A204.1 (cell line): ENCODE measurements at regions not wholly inside any gene's neighbourhood (a gene's known extent, or its start where the extent isn't known, plus 50 kb on each side); places are given as distances from the start of the nearest gene placed in this dataset.
"Not testable (repeated sequence)": the region's sequence is repeated elsewhere in the genome, so short reads cannot be mapped to it uniquely, and the experiment has no call there.

Source experiments
- FAIRE-seq: peaks from 2 replicates; lab custom pipeline; 2012; peaks lifted over from hg19 to GRCh38; lab: Jason Lieb, UNC

DNA sequence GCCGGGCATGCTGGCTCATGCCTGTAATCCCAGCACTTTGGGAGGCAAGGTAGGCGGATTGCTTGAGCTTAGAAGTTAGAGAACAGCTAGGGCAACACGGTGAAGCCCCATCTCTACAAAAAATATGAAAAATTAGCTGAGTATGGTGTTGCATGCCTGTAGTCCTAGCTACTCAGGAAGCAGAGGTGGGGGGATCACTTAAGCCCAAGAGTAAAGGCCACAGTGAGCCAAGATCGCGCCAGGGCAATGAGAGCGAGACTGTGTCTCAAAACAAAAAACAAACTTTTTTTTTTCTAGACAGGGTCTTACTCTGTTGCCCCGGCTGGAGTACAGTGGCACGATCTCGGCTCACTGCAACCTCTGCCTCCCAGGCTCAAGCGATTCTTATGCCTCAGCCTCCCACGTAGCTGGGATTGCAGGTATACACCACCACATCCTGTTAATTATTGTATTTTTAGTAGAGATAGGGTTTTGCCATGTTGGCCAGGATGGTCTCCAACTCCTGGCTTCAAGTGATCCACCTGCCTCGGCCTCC is 307.5 kb downstream of the GOLGA6L6 start:
- not testable (repeated sequence) for FAIRE-seq

DNA sequence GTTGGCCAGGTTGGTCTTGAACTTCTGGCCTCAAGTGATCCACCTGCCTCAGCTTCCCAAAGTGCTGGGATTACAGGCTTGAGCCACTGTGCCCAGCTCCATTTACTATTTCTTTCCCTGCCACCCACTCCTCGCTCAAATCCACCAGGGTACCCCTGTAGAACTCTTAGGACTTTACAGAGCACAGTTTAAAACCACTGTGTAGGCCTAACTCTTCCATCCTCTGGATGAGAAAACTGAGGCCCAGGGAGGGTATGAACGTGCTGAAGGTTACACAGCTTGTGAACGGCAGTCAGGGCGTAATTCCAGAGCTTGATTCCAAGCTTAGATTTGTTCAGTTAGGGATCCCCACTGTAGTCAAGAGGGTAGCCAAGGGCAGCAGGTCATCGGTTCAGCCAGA is 309.1 kb downstream of the GOLGA6L6 start:
- FAIRE-seq: not testable (repeated sequence)

DNA sequence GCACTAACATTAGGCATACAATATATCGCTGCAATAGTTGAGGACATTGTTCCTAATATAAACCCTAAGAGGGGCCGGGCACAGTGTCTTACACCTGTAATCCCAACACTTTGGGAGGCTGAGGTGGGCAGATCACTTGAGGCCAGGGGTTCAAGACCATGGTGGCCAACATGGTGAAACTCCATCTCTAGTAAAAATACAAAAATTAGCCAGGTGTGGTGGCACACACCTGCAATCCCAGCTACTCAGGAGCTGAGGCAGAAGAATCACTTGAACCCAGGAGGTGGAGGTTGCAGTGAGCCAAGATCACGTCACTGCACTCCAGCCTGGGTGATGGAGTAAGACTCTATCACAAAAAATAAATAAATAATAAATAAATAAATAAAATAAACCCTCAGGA is 310.9 kb downstream of the GOLGA6L6 start:
- FAIRE-seq: not testable (repeated sequence)

DNA sequence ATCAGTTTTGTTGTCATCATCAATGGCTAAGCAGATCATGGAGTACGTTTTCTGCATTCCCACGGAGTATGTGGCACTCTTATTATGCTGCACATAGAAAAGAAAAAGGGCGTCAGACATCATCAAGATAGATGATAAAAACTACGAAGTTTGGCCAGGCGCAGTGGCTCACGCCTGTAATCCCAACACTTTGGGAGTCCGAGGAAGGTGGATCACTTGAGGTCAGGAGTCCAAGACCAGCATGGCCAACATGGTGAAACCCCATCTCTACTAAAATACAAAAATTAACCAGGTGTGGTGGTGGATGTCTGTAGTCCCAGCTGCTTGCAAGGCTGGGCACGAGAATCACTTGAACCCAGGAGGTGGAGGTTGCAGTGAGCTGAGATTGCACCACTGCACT is 312.8 kb downstream of the GOLGA6L6 start:
- not testable (repeated sequence) for FAIRE-seq

DNA sequence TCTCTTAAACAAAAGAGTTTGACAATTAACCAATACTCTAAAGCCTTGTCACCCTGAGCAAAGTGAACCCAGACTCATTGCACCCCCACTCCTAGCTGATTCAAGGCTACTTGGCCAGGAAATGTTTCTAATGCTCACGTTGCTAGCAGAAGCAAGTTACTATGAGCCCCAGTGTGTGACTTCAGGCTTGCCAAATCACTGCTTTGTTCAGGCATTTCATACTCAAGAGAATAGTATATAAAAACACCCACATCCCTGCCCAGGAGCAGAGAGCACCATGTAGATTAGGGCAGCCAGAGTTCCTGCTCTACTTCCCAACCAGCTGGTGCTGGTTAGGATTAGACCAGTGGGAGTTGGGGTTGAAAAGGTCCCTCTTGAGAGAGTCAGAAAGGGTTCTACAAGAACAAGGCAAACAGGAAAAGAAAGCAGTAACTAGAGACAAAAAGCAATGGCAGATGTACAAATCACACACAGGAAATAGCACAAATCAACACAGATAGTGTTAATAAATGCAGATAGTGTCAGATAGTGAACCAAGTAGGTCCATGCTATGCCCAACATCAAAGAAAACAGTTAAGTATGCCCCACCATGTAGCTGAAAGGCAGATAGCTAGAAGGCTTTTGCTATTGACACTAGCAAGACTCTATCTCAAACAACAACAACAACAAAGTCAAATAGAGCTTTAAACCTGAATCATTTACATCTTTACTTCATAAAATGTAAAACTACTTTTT is 314.3 kb downstream of the GOLGA6L6 start:
- not testable (repeated sequence) for FAIRE-seq

DNA sequence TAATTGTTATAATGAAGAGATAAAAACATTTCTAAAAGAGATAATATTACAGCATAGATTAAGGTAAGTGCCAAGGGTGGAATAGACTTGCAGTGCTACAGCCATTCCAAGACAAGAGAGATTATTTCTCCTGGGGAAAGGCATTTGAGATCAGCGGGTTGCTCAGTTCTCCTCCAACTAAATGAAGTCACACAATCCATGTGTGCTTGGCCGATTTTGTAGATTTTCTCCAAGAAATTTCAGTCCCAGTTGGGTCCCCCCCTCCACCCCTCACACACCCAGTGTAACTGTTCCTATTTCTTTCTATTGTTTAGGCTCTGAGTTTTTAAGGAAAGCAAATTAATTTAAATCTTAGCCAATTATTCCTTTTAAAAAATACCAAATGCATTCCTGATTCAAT is 315.1 kb downstream of the GOLGA6L6 start:
- FAIRE-seq: not testable (repeated sequence)

DNA sequence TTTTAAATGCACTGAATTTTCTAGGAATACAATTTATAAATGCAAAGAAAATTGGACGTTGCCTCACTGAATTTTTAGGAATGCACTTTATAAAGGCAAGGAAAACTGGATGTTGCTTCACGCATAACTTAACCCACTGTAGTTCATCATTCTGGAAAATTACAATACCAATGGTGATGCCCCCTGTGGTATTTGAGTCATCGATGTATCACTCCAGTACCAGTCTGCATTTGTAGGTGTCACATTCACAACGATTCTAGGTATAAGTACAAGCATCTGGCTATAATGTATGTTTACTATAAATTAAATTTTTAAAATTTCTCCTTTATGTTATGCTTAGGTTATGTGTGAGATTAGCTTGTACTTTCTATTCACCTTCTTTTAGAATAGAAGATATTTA is 320.5 kb downstream of the GOLGA6L6 start:
- not testable (repeated sequence) for FAIRE-seq

DNA sequence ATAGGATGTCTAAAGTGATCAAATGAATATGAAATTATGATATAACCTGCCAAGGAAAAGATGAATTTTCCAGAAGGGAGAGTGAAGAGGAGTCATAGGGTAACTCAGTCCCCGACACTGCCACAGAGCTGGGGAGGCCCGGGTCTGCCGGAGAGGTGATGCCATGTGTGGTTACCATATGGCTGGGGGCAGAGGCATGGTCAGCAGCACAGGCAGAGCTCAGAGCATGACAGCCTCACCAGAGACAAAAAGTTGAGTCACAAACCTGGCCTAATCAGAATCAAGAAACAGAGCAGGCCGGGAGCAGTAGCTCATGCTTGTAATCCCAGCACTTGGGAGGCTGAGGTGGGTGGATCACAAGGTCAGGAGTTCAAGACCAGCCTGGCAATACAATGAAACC is 322.4 kb downstream of the GOLGA6L6 start:
- FAIRE-seq: not testable (repeated sequence)

DNA sequence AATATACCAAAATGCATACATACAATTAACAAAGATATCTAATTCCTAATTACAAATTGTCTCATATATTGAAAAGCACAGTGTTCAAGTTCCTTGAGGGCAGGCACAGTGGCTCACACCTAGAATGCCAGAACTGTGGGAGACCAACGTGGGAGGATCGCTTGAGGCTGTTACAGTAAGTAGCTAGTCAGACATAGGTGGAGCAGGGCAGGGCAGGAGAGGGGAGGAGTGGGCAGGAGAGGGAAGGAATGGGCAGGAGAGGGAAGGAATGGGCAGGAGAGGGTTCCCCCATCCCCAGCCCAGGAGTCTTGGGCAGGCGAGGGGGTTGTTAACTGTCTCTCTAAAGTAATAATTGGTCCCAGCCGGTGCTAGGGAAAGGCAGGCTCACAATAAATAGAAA is 325.9 kb downstream of the GOLGA6L6 start:
- FAIRE-seq: not testable (repeated sequence)

DNA sequence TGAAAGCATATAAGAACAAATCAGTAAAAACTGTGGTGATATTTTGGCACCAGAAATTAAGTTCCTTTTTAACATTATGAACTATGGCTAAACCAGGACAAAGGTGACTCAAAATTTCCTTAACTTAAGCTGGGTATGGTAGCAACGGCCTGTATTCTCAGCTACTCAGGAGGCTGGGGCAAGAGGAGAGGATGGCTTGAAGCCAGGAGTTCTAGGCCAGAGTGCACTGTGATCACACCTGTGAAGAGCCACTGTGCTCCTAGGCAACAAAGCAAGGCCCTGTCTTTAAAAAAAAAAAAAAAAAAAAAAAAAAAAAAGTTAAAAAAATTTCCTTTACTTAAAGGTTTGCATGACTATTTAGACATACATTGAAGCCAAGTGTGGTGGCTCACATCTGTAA is 327.5 kb downstream of the GOLGA6L6 start:
- FAIRE-seq: not testable (repeated sequence)

DNA sequence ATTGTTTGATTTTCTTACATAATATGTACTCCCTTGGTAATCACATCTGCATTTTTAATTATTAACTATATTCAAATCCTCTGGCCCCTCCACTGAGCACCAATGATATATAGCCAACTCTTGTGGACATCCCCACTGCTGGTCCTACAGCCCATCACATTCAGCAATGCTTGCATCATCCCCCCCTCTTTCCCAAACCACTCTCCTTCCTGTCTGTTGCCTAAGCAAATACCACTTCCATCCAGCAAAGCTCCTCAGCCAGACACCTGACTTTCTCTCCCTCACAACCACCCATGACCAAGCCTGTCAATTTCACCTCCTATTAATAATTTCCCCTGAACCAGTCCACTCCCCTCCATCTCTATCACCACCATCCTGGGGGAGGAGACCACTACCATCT is 330.1 kb downstream of the GOLGA6L6 start:
- FAIRE-seq: not testable (repeated sequence)

DNA sequence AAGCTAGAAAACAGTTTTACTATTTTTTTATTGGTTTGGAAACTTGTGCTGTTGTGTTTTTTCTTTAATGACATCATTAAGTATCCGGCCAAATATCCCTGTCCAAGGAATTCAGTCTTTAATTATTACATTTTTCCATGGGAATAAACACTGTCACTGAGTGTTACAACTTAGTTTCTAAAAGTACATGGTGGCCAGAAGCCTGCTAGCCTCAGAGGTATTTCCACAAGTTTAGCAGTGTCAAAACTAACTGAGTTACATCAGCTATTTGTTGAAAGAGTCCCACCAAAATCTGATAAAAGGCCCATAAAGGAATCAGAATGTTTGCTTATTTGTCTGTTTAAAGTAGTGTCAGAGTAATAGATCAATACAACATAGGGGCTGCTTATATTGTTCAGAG is 331.6 kb downstream of the GOLGA6L6 start:
- FAIRE-seq: not testable (repeated sequence)

DNA sequence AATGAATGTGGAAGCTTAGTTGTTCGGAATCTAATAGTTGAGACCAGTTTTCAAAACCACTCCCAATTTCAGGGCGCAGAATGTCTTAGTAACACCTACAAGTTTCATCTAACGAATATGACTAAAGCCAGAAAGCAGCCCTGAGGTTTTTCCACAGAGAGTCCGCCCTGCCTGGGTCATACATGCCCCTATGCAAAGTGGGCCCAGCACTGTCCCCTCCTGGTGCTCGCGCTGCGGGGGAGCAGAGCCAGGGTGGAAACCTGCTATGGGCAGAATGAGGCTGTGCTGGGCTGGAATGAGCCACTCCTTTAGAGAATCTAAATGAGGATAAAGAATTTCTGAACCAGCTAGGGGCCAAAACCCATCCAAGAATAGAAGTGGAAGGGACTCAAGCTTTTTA is 334.0 kb downstream of the GOLGA6L6 start:
- not testable (repeated sequence) for FAIRE-seq

DNA sequence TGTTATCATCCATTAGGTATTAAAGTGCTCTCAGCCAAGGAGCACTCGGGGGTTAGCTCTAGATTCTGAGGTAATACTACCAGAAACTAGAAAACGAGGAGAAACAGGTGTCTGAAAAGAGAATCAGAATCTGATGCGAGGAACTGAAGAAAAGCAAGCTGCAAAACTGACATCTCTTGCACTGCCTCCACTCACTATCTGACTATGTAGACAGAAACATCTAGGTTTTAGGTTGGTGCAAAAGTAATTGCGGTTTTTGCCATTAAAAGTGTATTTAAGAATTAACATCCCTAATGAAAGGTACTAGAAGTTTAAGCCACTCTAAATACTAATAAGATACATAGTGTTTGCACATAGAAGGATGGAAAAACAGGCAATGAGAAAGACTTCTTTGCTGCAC is 334.4 kb downstream of the GOLGA6L6 start:
- not testable (repeated sequence) for FAIRE-seq

DNA sequence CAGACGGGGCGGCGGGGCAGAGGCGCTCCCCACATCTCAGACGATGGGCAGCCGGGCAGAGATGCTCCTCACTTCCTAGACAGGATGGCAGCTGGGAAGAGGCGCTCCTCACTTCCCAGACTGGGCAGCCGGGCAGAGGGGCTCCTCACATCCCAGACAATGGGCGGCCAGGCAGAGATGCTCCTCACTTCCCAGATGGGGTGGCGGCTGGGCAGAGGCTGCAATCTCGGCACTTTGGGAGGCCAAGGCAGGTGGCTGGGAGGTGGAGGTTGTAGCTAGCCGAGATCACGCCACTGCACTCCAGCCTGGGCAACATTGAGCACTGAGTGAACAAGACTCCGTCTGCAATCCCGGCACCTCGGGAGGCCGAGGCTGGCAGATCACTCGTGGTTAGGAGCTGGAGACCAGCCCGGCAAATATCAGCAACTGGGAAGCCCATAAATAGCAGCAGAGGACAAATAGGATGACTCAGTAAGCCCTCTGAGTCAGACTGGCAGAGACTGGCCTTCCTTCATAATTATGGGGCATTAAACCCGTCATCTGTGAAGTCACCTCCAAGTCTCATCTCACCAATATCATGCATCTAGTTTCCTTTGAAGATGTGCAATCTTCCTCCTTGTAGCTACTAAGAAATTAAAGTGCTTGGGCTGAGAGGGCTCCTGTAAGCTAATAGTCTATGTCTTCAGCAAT is 337.3 kb downstream of the GOLGA6L6 start:
- not testable (repeated sequence) for FAIRE-seq

DNA sequence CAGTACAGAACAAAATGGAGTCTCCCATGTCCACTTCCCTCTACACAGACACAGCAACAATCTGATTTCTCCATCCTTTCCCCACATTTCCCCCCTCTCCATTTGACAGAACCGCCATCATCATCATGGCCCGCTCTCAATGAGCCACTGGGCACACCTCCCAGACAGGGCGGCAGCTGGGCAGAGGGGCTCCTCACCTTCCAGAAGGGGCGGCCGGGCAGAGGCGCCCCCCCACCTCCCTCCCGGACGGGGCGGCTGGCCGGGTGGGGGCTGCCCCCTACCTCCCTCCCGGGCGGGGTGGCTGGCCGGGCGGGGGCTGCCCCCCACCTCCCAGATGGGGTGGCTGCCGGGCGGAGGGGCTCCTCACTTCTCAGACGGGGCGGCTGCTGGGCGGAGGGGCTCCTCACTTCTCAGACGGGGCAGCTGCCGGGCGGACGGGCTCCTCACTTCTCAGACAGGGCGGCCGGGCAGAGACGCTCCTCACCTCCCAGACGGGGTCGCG is 337.9 kb downstream of the GOLGA6L6 start:
- not testable (repeated sequence) for FAIRE-seq

DNA sequence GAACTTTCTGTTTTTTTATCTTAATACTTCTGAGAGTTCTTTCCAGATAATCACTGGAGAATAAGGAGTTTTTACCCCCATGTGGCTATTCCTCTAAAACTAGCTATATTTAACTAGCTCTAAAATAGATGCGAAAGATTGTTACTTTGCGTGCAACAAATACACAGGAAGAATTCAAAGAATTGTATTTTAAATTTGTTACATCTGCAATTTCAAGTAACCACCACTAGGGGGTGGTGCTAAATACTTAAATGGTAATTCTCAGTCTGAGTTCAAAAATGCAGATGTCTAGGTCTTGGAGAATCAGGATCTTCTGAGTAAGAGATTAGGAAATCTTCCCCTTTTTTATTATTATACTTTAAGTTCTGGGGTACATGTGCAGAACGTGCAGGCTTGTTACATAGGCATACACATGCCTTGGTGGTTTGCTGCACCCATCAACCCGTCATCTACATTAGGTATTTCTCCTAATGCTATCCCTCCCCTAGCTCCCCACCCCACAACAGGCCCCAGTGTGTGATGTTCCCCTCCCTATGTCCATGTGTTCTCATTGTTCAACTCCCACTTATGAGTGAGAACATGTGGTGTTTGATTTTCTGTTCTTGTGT is 346.9 kb downstream of the GOLGA6L6 start:
- not testable (repeated sequence) for FAIRE-seq

DNA sequence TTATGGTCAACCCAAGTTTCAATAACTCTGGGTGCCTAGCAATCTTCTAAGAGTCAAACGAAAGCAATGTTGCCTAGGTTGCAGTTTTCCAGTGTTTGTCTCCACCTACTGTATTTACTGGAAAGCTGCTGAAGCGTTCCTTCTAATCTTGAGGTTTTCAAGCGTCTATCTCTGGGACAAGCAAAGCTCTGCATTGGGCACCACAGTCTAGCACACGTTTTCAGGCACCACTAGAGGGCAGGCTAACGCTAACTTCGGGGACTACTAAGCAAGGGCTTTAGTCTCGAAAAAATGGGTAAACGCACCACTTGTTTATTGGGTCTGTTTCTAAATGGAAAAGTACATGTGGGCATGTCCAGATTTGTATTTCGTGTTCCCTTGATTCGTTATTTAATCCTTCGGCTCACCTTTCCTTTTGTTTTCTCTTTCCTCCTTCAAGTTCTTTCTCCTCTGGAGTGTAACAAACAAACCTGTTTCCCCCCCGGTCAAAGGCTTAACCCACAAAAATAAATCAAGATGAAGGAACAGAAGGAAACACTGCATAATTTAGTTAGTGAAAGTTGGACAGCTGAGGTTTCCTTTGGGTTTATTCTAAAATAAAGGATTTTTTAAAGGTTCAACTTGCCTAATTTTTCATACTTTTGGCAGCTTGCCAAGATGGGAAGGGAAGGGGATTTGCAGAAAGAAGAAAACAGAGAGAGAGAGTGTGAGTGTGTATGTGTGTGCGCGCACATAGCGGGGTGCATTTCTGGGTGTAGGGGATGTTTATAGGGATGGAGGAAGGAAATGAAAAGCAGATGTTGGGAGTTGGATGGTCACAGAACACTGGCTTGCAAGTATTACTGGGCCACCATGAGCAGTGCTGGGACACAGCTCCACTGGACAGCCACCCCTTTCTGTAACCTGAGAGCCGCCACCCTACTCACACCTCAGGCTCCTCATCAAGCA is 348.3 kb downstream of the GOLGA6L6 start:
- FAIRE-seq: peak; percentile 98

DNA sequence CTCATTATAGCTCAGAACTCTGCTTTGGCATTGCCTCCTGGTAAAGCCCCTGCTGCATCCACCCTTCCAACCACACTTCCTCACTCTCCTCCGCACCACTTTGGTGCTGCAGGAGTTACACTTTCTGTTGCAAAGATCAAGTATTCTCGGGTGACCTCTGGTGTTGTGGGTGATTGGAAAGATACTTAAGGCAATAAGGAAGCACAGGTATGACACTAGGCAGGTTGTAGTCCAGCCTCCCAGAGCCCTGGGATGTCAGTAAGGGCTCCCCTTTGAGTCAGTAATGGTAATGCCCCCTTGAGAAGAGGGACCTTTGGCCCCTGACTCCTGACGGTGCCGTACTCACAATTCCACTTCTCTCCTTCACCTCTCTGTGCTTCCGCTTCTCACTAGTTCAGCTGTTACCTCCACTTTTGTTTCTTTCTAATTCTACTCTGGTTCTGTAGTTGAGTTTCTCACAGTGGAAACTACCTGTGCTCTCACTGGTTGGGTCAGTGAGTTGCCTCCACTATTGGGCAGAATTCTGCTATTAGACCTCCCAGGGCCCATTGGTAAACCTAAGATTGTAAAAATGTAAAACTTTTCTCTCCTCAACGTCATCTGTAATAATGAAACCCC is 350.0 kb downstream of the GOLGA6L6 start:
- not testable (repeated sequence) for FAIRE-seq

DNA sequence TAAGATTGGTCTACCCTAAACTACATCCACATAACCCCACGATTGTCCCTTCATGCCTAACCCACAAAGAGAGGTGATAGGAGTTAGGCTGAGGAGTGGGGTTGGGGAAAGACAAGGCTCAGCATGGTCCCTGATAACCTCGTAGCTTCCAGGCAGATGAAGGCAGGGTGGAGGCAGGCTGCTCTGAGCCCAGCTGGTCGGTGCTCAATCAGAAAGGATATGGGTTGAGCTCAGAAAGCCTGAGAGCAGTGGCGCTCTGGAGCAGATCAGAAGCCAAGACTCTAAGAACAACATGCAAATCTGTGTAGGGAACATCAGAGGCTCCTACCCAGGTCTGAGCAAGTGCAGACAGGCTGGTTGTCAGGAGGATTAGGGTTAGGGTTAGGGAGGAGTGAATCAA is 353.0 kb downstream of the GOLGA6L6 start:
- FAIRE-seq: not testable (repeated sequence)
